Mammary epithelial cell (primary cell): ENCODE measurements at regions not wholly inside any gene's neighbourhood (a gene's known extent, or its start where the extent isn't known, plus 50 kb on each side); places are given as distances from the start of the nearest gene placed in this dataset.

ENCODE experiments used
- CTCF ChIP-seq, 2 donors: IDR thresholded peaks in 1 of 2; conservative IDR thresholded peaks in 1 of 2; 2 replicates each; pipeline ENCODE4 v1.5.1; 2011 to 2012; ENCODE audit warnings: inconsistent platforms in 2 of 2, low read length in 2 of 2, mild to moderate bottlenecking in 2 of 2, control low read depth in 1 of 2, low read depth in 1 of 2; ENCODE audit not compliant: insufficient read depth in 1 of 2; ENCODE audit errors: extremely low read depth in 1 of 2
- EZH2 ChIP-seq: IDR thresholded peaks from 2 replicates; pipeline ENCODE4 v1.6.1; 2012; ENCODE audit warnings: low read length, inconsistent platforms, borderline replicate concordance

- no peak for TF ChIP-seq CTCF (conservative IDR thresholded peaks at IDR 0.05 in 1 of 2, IDR thresholded peaks at IDR 0.05 in 1 of 2; ENCODE audit: extremely low read depth in 1 of 2, insufficient read depth in 1 of 2, low read depth in 1 of 2, low read length in 2 of 2)
- TF ChIP-seq EZH2, result no peak
Observed at GRCh38 chr2:10237392-10238321, 65.0 kb upstream of the HPCAL1 start.
